MCF 10A (cell line): ENCODE measurements at regions not wholly inside any gene's neighbourhood (a gene's known extent, or its start where the extent isn't known, plus 50 kb on each side); places are given as distances from the start of the nearest gene placed in this dataset.
"Not testable (repeated sequence)": the region's sequence is repeated elsewhere in the genome, so short reads cannot be mapped to it uniquely, and the experiment has no call there.

Source experiments
- BruUV-seq: library from RNA; stranded (reverse); fragments of 400-500 nt; replicated peaks from 2 replicates; lab custom pipeline; 2021; lab: Mats Ljungman, UMichigan
- CTCF ChIA-PET: fragments of 300-600 bp; sonication (Branson Sonifier 250); formaldehyde crosslinking; extraction: SDS; loops from one replicate; lab custom pipeline; 2021; ENCODE audit warnings: antibody characterized with exemption, inconsistent platforms; lab: Yijun Ruan, JAX
- POLR2A ChIA-PET: fragments of 300-600, 350-650 bp; sonication (Branson Sonifier 250); formaldehyde crosslinking; extraction: SDS; loops from one replicate; lab custom pipeline; 2020; ENCODE audit warnings: antibody characterized with exemption, inconsistent platforms; lab: Yijun Ruan, JAX
- DNase-seq: peaks from one replicate; pipeline ENCODE4 v3.0.0-alpha.2; 2018; ENCODE audit not compliant: unreplicated experiment
- H3K27ac Mint-ChIP-seq: one replicate; pipeline ENCODE4 v1.8.0; 2022; ENCODE audit warnings: mild to moderate bottlenecking, low read depth, mixed read lengths; ENCODE audit not compliant: unreplicated experiment
- H3K27me3 Mint-ChIP-seq: one replicate; pipeline ENCODE4 v1.8.0; 2022; ENCODE audit warnings: mixed read lengths; ENCODE audit not compliant: insufficient read depth, unreplicated experiment
- H3K36me3 Mint-ChIP-seq: one replicate; pipeline ENCODE4 v1.8.0; 2022; ENCODE audit warnings: mild to moderate bottlenecking, moderate library complexity, mixed read lengths; ENCODE audit not compliant: insufficient read depth, unreplicated experiment
- H3K4me1 Mint-ChIP-seq: one replicate; pipeline ENCODE4 v1.8.0; 2022; ENCODE audit warnings: mixed read lengths; ENCODE audit not compliant: insufficient read depth, unreplicated experiment
- H3K4me3 Mint-ChIP-seq: one replicate; pipeline ENCODE4 v1.8.0; 2022; ENCODE audit warnings: mild to moderate bottlenecking, moderate library complexity, mixed read lengths; ENCODE audit not compliant: unreplicated experiment
- H3K9me3 Mint-ChIP-seq: one replicate; pipeline ENCODE4 v1.8.0; 2022; ENCODE audit warnings: mixed read lengths; ENCODE audit not compliant: unreplicated experiment
- CTCF ChIP-seq: fragments of 200-600 bp; IDR thresholded peaks from one replicate; pipeline ENCODE4 v1.8.0; 2022; ENCODE audit warnings: antibody characterized with exemption, mild to moderate bottlenecking; ENCODE audit not compliant: unreplicated experiment
- intact Hi-C: fragments of 100-400 bp; cut with micrococcal nuclease; formaldehyde crosslinking; loops from 2 replicates; pipeline ENCODE4 v1.14.1; 2022

DNA sequence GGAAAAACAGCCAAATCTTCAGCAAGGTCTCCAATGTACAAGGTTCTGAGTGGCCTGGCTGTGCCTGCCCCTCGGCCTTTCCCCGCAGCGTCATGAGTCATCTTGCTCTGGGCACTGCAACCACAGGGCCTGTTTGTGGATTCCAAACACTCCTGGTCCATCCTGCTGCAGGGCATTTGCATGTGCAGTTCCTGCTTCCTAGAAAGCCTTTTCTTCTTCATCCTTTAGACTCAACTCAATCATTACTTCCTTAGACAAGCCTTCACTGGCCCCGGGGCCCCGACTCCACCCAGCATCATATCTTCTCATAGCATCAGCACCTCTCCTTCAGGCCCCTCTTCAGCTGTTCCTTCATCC is 101.8 kb upstream of the EGLN3 start:
- ChIA-PET CTCF (no interaction called here), POLR2A (interaction anchor here (0.5 to 1.5 kb wide), 3 partner anchors 9 to 396 kb away, joined by 3 to 10 read pairs (median 5); no protein-coding TSS in a partner anchor)
- no TSS peak for BruUV-seq
- no peak for TF ChIP-seq CTCF
- peaks cover 26% of the 10 kb centered on the region for H3K4me1 Mint-ChIP-seq
- H3K36me3 Mint-ChIP-seq: peaks cover 4% of the 10 kb centered on the region
- H3K27ac Mint-ChIP-seq: no peak overlapping the region
- H3K4me3 Mint-ChIP-seq: no peak overlapping the region
- no peaks in the 10 kb centered on the region for H3K27me3 Mint-ChIP-seq
- intact Hi-C loops: no loop called here
- DNase-seq: peak; percentile 34
- no peaks in the 10 kb centered on the region for H3K9me3 Mint-ChIP-seq

DNA sequence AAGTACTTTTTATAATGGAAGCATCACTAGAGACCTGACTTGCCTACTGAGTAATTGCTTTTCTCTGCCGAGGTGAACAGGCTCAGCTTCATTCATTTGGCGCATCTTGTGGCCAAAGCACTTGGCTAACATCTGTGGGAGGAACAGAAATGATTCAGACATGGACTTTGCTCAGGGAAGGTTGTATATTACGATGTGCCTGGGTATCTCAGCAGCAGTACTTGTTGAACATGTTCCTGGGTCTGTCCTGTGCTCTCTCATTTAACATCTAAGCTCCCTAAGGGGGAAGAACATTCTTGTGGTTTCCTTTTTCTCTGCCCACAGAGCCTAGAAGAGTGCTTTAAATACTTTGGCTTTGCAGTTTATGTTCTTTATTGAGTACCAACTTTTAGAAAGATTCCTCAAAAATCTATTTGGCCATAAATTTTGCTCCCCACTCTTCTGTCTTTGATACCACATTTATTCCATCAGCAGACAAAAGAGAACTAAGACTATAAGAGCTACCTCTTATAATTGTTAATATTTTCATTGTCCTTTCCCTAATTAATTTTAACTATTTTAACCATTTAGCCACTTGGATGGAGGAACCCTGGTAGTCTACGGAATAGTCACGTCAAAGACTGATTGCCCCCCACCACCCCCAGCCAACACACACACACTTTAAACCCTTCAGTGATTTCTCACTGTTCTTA is 101.2 kb upstream of the EGLN3 start:
- Mint-ChIP-seq H3K9me3 (no peaks in the 10 kb centered on the region), H3K36me3 (peaks cover 4% of the 10 kb centered on the region), H3K4me1 (peaks cover 26% of the 10 kb centered on the region), H3K27ac (no peak overlapping the region), H3K4me3 (no peak overlapping the region), H3K27me3 (no peaks in the 10 kb centered on the region)
- intact Hi-C loops: no loop called here
- BruUV-seq: no TSS peak
- no peak for TF ChIP-seq CTCF
- ChIA-PET CTCF (interaction anchor here (0.6 to 1.3 kb wide), 4 partner anchors 12 to 143 kb away, joined by 3 to 4 read pairs (median 4); no protein-coding TSS in a partner anchor), POLR2A (interaction anchor here (0.5 to 1.5 kb wide), 4 partner anchors 8 to 397 kb away, joined by 3 to 10 read pairs (median 4); no protein-coding TSS in a partner anchor)
- DNase-seq: peak; percentile 65

- no peak for DNase-seq
- H3K27ac Mint-ChIP-seq: no peak overlapping the region
- no TSS peak for BruUV-seq
- peaks cover 4% of the 10 kb centered on the region for H3K36me3 Mint-ChIP-seq
- no peak for TF ChIP-seq CTCF
- CTCF ChIA-PET: interaction anchor here (0.6 to 1.4 kb wide), 2 partner anchors 9 to 33 kb away, joined by 3 to 8 read pairs; no protein-coding TSS in a partner anchor
- H3K4me3 Mint-ChIP-seq: no peak overlapping the region
- no peaks in the 10 kb centered on the region for H3K27me3 Mint-ChIP-seq
- intact Hi-C loops: no loop called here
- peaks cover 26% of the 10 kb centered on the region for H3K4me1 Mint-ChIP-seq
- H3K9me3 Mint-ChIP-seq: no peaks in the 10 kb centered on the region
- POLR2A ChIA-PET: interaction anchor here (0.6 kb wide), 1 partner anchor 252 kb away, joined by 3 read pairs; no protein-coding TSS in a partner anchor
Measured at GRCh38 chr14:34050606-34051005, 99.7 kb upstream of the EGLN3 start.

- Mint-ChIP-seq H3K9me3 (no peaks in the 10 kb centered on the region), H3K4me1 (peaks cover 26% of the 10 kb centered on the region), H3K36me3 (peaks cover 5% of the 10 kb centered on the region), H3K4me3 (no peak overlapping the region), H3K27ac (no peak overlapping the region), H3K27me3 (no peaks in the 10 kb centered on the region)
- intact Hi-C loops: no loop called here
- ChIA-PET CTCF (interaction anchor here (0.7 to 1.4 kb wide), 2 partner anchors 9 to 13 kb away, joined by 3 to 8 read pairs; no protein-coding TSS in a partner anchor), POLR2A (no interaction called here)
- no peak for DNase-seq
- BruUV-seq: no TSS peak
- TF ChIP-seq CTCF: no peak
Measured at GRCh38 chr14:34049790-34050189, 98.9 kb upstream of the EGLN3 start.

GRCh38 chr14:34049187-34049586 is 98.3 kb upstream of the EGLN3 start:
- H3K4me3 Mint-ChIP-seq, POLR2A ChIA-PET, H3K9me3 Mint-ChIP-seq, H3K27me3 Mint-ChIP-seq, DNase-seq, H3K27ac Mint-ChIP-seq, BruUV-seq, intact Hi-C loops, CTCF ChIA-PET: not testable (repeated sequence)
- H3K4me1 Mint-ChIP-seq: peaks cover 30% of the 10 kb centered on the region
- peaks cover 11% of the 10 kb centered on the region for H3K36me3 Mint-ChIP-seq
